Ishikawa (cell line): ENCODE measurements at regions not wholly inside any gene's neighbourhood (a gene's known extent, or its start where the extent isn't known, plus 50 kb on each side); places are given as distances from the start of the nearest gene placed in this dataset.
A peak's percentile ranks its signal among the peaks of the same experiment; 100 is the strongest.

ENCODE experiments used
- CEBPB ChIP-seq: IDR thresholded peaks from 2 replicates; pipeline ENCODE4 v1.6.1; 2012
- CREB1 ChIP-seq: IDR thresholded peaks from 2 replicates; pipeline ENCODE4 v1.6.1; 2012; ENCODE audit warnings: low read depth
- EGR1 ChIP-seq: IDR thresholded peaks from 2 replicates; pipeline ENCODE4 v1.6.1; 2012
- EP300 ChIP-seq: IDR thresholded peaks from 2 replicates; pipeline ENCODE4 v1.6.1; 2012; ENCODE audit warnings: borderline replicate concordance
- FOXM1 ChIP-seq: IDR thresholded peaks from 2 replicates; pipeline ENCODE4 v1.6.1; 2012; ENCODE audit warnings: low read depth, borderline replicate concordance
- MAX ChIP-seq: IDR thresholded peaks from 2 replicates; pipeline ENCODE4 v1.6.1; 2012
- NFIC ChIP-seq: IDR thresholded peaks from 2 replicates; pipeline ENCODE4 v1.6.1; 2012
- RAD21 ChIP-seq: IDR thresholded peaks from 2 replicates; pipeline ENCODE4 v1.6.1; 2012; ENCODE audit warnings: low read depth
- REST ChIP-seq: IDR thresholded peaks from 2 replicates; pipeline ENCODE4 v1.6.1; 2012; ENCODE audit warnings: low read depth, mild to moderate bottlenecking
- TAF1 ChIP-seq: IDR thresholded peaks from 2 replicates; pipeline ENCODE4 v1.6.1; 2012; ENCODE audit warnings: low read depth, mild to moderate bottlenecking
- TCF12 ChIP-seq: IDR thresholded peaks from 2 replicates; pipeline ENCODE4 v1.6.1; 2012; ENCODE audit warnings: low read depth
- TEAD4 ChIP-seq: IDR thresholded peaks from 2 replicates; pipeline ENCODE4 v1.6.1; 2012
- USF1 ChIP-seq: IDR thresholded peaks from 2 replicates; pipeline ENCODE4 v1.6.1; 2012
- YY1 ChIP-seq: IDR thresholded peaks from 2 replicates; pipeline ENCODE4 v1.6.1; 2012; ENCODE audit warnings: low read depth
- ZBTB7A ChIP-seq: IDR thresholded peaks from 2 replicates; pipeline ENCODE4 v1.6.1; 2012; ENCODE audit warnings: low read depth

GRCh38 chr20:22802296-22802695, 217.9 kb upstream of the FOXA2 start:
- TF ChIP-seq TEAD4 (no peak), TAF1 (no peak), RAD21 (no peak), EP300 (no peak), FOXM1 (no peak)

- peak; percentile 52; the same call in 1 of the 2 replicates for TF ChIP-seq REST
- TF ChIP-seq NFIC = no peak
Measured at GRCh38 chr20:22805219-22805618, 220.8 kb upstream of the FOXA2 start.

- TF ChIP-seq TEAD4 (no peak), TAF1 (no peak), REST (no peak), NFIC (no peak), YY1 (no peak), ZBTB7A (no peak), CEBPB (no peak), USF1 (no peak), RAD21 (no peak), MAX (no peak), FOXM1 (no peak), CREB1 (no peak), EGR1 (no peak), TCF12 (no peak), EP300 (no peak)
Measured at GRCh38 chr20:22805996-22806395, 221.6 kb upstream of the FOXA2 start.

- no peak for TF ChIP-seq TAF1
- TF ChIP-seq EGR1 = no peak
- TF ChIP-seq ZBTB7A = no peak
- TF ChIP-seq EP300 = no peak
- no peak for TF ChIP-seq USF1
- TF ChIP-seq FOXM1 = no peak
- no peak for TF ChIP-seq TCF12
- no peak for TF ChIP-seq REST
- no peak for TF ChIP-seq TEAD4
- no peak for TF ChIP-seq CREB1
- TF ChIP-seq CEBPB = no peak
Measured at GRCh38 chr20:22807045-22807444, 222.7 kb upstream of the FOXA2 start.

- TF ChIP-seq EP300 (no peak), EGR1 (no peak), CEBPB (no peak)
Measured at GRCh38 chr20:22807646-22808244, 223.4 kb upstream of the FOXA2 start.

- no peak for TF ChIP-seq NFIC
- no peak for TF ChIP-seq FOXM1
- TF ChIP-seq EGR1 = no peak
- TF ChIP-seq TAF1 = no peak
- TF ChIP-seq RAD21 = no peak
- no peak for TF ChIP-seq CREB1
- no peak for TF ChIP-seq MAX
- no peak for TF ChIP-seq CEBPB
- no peak for TF ChIP-seq EP300
Measured at GRCh38 chr20:22808628-22809027, 224.3 kb upstream of the FOXA2 start.
